SK-N-SH (cell line): ENCODE measurements at regions not wholly inside any gene's neighbourhood (a gene's known extent, or its start where the extent isn't known, plus 50 kb on each side); places are given as distances from the start of the nearest gene placed in this dataset.

ENCODE experiments used
- CTCF ChIA-PET: fragments of 300-600, 350-600 bp; formaldehyde crosslinking; extraction: SDS; loops from one replicate; lab custom pipeline; 2021; lab: Yijun Ruan, JAX
- POLR2A ChIA-PET: fragments of 350-600 bp; sonication (Branson Sonifier 250); formaldehyde crosslinking; extraction: SDS; loops from one replicate; lab custom pipeline; 2020; ENCODE audit warnings: antibody characterized with exemption, inconsistent platforms; lab: Yijun Ruan, JAX
- DNase-seq: peaks from one replicate; pipeline ENCODE4 v3.0.0; 2012
- H2AFZ ChIP-seq: fragments of 200-600 bp; sonication (generic); 2 replicates; pipeline ENCODE4 v1.8.1; 2016; ENCODE audit warnings: antibody characterized with exemption, mild to moderate bottlenecking, low read depth
- H3F3A ChIP-seq: fragments of 200-600 bp; sonication (generic); replicated peaks from 2 replicates; pipeline ENCODE3; 2016; ENCODE audit warnings: antibody characterized with exemption, mild to moderate bottlenecking; ENCODE audit not compliant: insufficient read depth
- H3K27ac ChIP-seq, 2 experiments: fragments of 200-500 bp in 1 of 2; fragments of 200-600 bp in 1 of 2; sonication (Bioruptor generic) in 1 of 2; sonication (generic), shearing (Covaris generic) in 1 of 2; 2 replicates each; pipeline versions ENCODE4 v1.5.1 to v1.6.1; 2014 to 2016; ENCODE audit warnings: low read depth in 2 of 2, inconsistent platforms in 1 of 2, low read length in 1 of 2, mild to moderate bottlenecking in 1 of 2, mixed read lengths in 1 of 2
- H3K27me3 ChIP-seq: fragments of 200-600 bp; sonication (generic), shearing (Covaris generic); 2 replicates; pipeline ENCODE4 v1.6.1; 2016; ENCODE audit warnings: mixed run types; ENCODE audit not compliant: insufficient read depth
- H3K36me3 ChIP-seq, 2 experiments: fragments of 200-500 bp in 1 of 2; fragments of 200-600 bp in 1 of 2; sonication (Bioruptor generic) in 1 of 2; sonication (generic) in 1 of 2; replicated peaks in 1 of 2; 2 replicates each; pipeline versions ENCODE3 to v1.5.1; 2014 to 2016; ENCODE audit warnings: low read length in 1 of 2, mild to moderate bottlenecking in 1 of 2; ENCODE audit not compliant: insufficient read depth in 2 of 2, control insufficient read depth in 1 of 2
- H3K4me1 ChIP-seq, 2 experiments: fragments of 200-500 bp in 1 of 2; fragments of 200-600 bp in 1 of 2; sonication (Bioruptor generic) in 1 of 2; sonication (generic), shearing (Covaris generic) in 1 of 2; 2 replicates each; pipeline versions ENCODE4 v1.5.1 to v1.6.1; 2014 to 2016; ENCODE audit warnings: low read depth in 1 of 2, low read length in 1 of 2, mixed run types in 1 of 2; ENCODE audit not compliant: insufficient read depth in 2 of 2, control insufficient read depth in 1 of 2
- H3K4me2 ChIP-seq: fragments of 200-600 bp; sonication (generic), shearing (Covaris generic); 2 replicates; pipeline ENCODE4 v1.6.1; 2017; ENCODE audit warnings: mixed run types
- H3K4me3 ChIP-seq, 2 experiments: fragments of 200-500 bp in 1 of 2; fragments of 200-600 bp in 1 of 2; sonication (Bioruptor generic) in 1 of 2; sonication (generic), shearing (Covaris generic) in 1 of 2; 2 replicates each; pipeline versions ENCODE4 v1.5.1 to v1.8.1; 2014 to 2016; ENCODE audit warnings: low read depth in 2 of 2, inconsistent platforms in 1 of 2, low read length in 1 of 2, mild to moderate bottlenecking in 1 of 2, mixed read lengths in 1 of 2, moderate library complexity in 1 of 2
- H3K79me2 ChIP-seq: fragments of 200-600 bp; sonication (generic); 2 replicates; pipeline ENCODE4 v1.8.1; 2017; ENCODE audit warnings: mild to moderate bottlenecking; ENCODE audit not compliant: insufficient read depth
- H3K9ac ChIP-seq: fragments of 200-600 bp; sonication (generic); 2 replicates; pipeline ENCODE4 v1.6.1; 2017; ENCODE audit warnings: mixed run types
- H3K9me2 ChIP-seq: fragments of 200-600 bp; sonication (generic); 2 replicates; pipeline ENCODE4 v1.6.1; 2017; ENCODE audit warnings: mixed run types
- H3K9me3 ChIP-seq: fragments of 200-600 bp; sonication (generic); 2 replicates; pipeline ENCODE4 v1.6.1; 2017; ENCODE audit warnings: mixed run types, mild to moderate bottlenecking, moderate library complexity
- H4K20me1 ChIP-seq: fragments of 200-600 bp; sonication (generic); 2 replicates; pipeline ENCODE4 v1.6.1; 2017; ENCODE audit warnings: mild to moderate bottlenecking, mixed run types; ENCODE audit not compliant: insufficient read depth
- CHD2 ChIP-seq: fragments of 150-350 bp; IDR thresholded peaks from 2 replicates; pipeline ENCODE4 v1.6.1; 2018; ENCODE audit warnings: low read length; ENCODE audit not compliant: partially characterized antibody
- EZH2phosphoT487 ChIP-seq: fragments of 200-600 bp; sonication (generic); IDR thresholded peaks from 2 replicates; pipeline ENCODE4 v1.6.1; 2017; ENCODE audit warnings: low read depth, mixed run types, mild to moderate bottlenecking, antibody characterized with exemption, moderate library complexity, borderline replicate concordance
- FOSL2 ChIP-seq: IDR thresholded peaks from 2 replicates; pipeline ENCODE4 v1.4.0; 2012; ENCODE audit warnings: low read depth, mild to moderate bottlenecking, moderate library complexity, borderline replicate concordance
- JUND ChIP-seq: IDR thresholded peaks from 2 replicates; pipeline ENCODE4 v1.4.0; 2012
- NRF1 ChIP-seq: IDR thresholded peaks from 2 replicates; pipeline ENCODE4 v1.6.1; 2012; ENCODE audit warnings: low read depth, mild to moderate bottlenecking, low read length
- PBX3 ChIP-seq: IDR thresholded peaks from 2 replicates; pipeline ENCODE4; 2012
- POLR2AphosphoS5 ChIP-seq: IDR thresholded peaks from 2 replicates; pipeline ENCODE4 v1.6.1; 2012; ENCODE audit warnings: low read depth, low read length
- REST ChIP-seq: IDR thresholded peaks from 2 replicates; pipeline ENCODE4 v1.6.1; 2012; ENCODE audit warnings: mild to moderate bottlenecking, low read depth, low read length, moderate library complexity
- RXRA ChIP-seq: IDR thresholded peaks from 2 replicates; pipeline ENCODE4 v1.4.0; 2012; ENCODE audit warnings: low read depth, mild to moderate bottlenecking, borderline replicate concordance
- ZBTB33 ChIP-seq: IDR thresholded peaks from 2 replicates; pipeline ENCODE4 v1.4.0; 2012; ENCODE audit warnings: low read depth, borderline replicate concordance
- WGBS: methylation state at CpG from one replicate; pipeline ENCODE4 v1.1.6; 2017; ENCODE audit warnings: low lambda C conversion rate; 5-methylcytosine and 5-hydroxymethylcytosine counted together

- Histone ChIP-seq H3K4me3 (no peak overlapping the region), H3K9me3 (no peaks in the 10 kb centered on the region), H3F3A (no peaks in the 10 kb centered on the region), H3K9ac (no peak overlapping the region), H3K79me2 (no peaks in the 10 kb centered on the region), H3K27me3 (no peaks in the 10 kb centered on the region), H4K20me1 (no peaks in the 10 kb centered on the region), H3K4me1 (no peaks in the 10 kb centered on the region), H3K36me3 (no peaks in the 10 kb centered on the region), H3K27ac (no peak overlapping the region), H3K9me2 (no peaks in the 10 kb centered on the region), H2AFZ (no peak overlapping the region), H3K4me2 (no peak overlapping the region)
- 9% methylated on average over 1 of the region's 1 CpG for WGBS
- ChIA-PET POLR2A (no interaction called here), CTCF (no interaction called here)
- no peak for TF ChIP-seq JUND
- TF ChIP-seq NRF1, result no peak
- TF ChIP-seq FOSL2, result no peak
- TF ChIP-seq EZH2phosphoT487, result no peak
- TF ChIP-seq POLR2AphosphoS5, result no peak
- TF ChIP-seq RXRA, result no peak
- no peak for DNase-seq
These were observed 483.3 kb downstream of the KLHL13 start for GRCh38 chrX:117633277-117633676.

- DNase-seq, result no peak
- no peak for TF ChIP-seq CHD2
- TF ChIP-seq ZBTB33, result no peak
- no peak for TF ChIP-seq PBX3
- TF ChIP-seq REST, result no peak
- POLR2A ChIA-PET, result no interaction called here
- Histone ChIP-seq H3K9me2 (no peaks in the 10 kb centered on the region), H3K27me3 (no peaks in the 10 kb centered on the region), H4K20me1 (no peaks in the 10 kb centered on the region), H3K4me1 (no peaks in the 10 kb centered on the region), H3K9ac (no peak overlapping the region), H3K79me2 (no peaks in the 10 kb centered on the region), H3K4me3 (no peak overlapping the region), H3K9me3 (no peaks in the 10 kb centered on the region), H3K36me3 (no peaks in the 10 kb centered on the region), H3K4me2 (no peak overlapping the region), H3F3A (no peaks in the 10 kb centered on the region), H2AFZ (no peak overlapping the region), H3K27ac (no peak overlapping the region)
- CTCF ChIA-PET, result no interaction called here
- WGBS, result 8% methylated on average over 3 of the region's 3 CpGs
These were observed 488.2 kb downstream of the KLHL13 start for GRCh38 chrX:117628381-117628780.
